ENCODE measurements at regions not wholly inside any gene's neighbourhood (a gene's known extent, or its start where the extent isn't known, plus 50 kb on each side); places are given as distances from the start of the nearest gene placed in this dataset.

DNA sequence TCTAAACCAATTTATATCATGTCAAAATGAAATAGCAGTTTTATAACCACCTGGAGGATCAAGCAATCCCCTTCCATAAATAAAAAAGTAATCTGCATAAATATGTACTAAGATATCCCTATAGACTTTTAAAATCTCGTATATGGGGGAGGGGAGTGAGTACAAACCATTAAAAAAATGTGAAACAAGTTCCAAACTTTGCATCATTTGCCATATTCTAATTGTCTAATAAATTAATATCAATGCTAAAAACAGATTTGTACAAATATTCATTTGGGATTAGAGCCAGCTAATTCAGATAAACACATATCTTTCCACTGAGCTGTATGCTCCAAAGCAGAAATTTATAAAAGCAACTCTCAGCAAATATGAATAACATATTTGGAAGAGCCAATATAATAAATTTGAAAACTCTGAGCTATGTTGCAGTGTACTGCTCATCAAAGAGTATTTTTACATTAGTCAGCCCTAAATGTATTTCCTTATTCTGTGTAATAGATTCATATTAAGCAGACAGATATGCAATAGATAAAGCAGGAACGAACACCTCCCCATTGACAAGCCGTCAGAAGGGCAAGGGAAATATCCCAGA lies 970.2 kb downstream of the EFNB2 start:
- no peak for DNase-seq

DNA sequence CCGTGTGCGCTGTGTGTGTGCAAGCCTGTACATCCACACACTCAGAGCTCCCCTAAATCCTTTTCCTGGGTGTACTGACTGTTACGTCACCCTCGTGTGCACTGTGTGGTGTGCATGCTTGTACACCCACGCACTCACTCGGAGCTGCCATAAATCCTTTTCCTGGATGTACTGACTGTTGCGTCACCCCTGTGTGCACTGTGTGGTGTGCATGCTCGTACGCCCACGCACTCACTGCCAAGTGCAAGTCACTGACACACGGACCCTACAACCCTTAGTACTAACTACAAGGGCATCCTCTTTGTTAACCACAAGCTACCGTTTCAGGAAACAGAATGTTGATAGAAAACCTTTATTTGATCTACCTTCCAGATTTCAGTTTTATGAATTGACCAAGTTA lies 983.4 kb downstream of the EFNB2 start:
- DNase-seq, result no peak

DNA sequence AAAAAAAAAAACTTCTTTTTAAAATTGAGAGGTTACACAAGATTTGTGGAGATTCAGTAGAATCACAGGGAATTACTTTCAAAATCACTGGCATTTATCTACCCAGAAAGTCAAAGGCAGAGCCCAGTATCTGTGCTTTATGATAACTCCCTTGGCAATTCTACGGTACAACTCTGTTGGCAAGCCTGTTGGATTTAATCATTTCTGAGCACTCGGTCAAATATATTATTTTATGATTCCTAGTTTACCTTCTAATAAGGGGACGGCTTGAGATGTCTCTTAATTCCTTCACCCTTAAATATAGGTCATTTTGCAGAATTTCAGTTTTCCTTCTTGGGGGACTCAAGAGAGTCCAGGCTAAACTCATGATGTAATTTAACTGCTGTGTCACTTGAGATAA lies 987.6 kb downstream of the EFNB2 start:
- no peak for DNase-seq

DNA sequence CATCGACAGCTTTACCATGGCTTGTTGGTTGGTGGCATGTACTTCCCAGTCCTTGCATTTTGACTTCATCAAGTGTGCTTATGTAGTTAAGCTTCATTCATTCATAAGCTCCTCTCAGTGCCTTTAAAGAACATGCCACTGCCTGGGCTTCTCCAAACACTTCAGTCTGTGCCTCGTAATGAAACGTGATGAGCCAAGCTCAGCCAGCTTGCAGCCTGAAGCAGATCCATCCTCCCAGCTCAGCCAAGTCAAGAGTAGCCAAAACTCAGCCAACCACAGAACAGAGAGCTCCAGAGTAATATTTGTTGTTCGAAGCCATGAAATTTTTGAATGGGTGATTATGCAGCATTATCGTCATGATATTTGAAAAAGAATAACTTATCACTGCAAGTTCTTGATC lies 989.7 kb downstream of the EFNB2 start:
- DNase-seq, result no peak

DNA sequence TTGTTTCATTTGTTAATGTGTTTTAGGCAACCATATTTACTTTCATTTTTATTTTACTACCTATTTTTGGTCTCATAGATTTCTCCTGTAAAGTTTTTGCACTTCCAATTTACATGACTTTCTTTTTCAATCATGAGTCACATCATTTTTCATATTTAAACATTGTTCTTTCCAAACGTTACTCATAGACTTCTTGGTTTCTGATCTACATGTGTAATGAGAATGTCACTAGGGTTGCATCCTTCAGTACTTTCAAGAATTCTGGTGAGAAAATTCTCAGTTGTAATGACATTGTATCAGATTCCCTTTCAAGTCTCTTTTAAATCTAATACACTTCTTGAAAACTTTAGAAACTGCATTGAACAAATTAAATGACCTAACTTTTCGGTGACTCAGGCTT lies 991.7 kb downstream of the EFNB2 start:
- DNase-seq, result no peak

DNA sequence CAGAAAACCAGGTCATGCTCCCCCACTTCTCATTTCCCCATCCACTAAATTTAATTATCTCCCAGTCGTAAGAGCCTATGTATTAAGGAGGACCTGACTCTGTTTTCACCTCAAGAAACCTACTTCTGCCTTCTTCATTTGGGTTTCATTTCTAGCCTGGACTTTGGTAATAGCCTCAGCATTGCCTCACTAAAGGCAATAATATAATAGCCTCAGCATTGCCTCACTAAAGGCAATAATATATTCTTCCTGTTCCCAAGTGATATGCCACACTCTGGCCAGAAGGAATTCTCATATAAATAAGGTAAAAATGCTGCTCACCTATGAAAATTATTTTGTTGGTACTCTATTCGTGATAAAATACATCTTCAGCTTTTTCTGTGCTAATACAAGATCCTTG lies 993.9 kb downstream of the EFNB2 start:
- DNase-seq, result no peak

DNA sequence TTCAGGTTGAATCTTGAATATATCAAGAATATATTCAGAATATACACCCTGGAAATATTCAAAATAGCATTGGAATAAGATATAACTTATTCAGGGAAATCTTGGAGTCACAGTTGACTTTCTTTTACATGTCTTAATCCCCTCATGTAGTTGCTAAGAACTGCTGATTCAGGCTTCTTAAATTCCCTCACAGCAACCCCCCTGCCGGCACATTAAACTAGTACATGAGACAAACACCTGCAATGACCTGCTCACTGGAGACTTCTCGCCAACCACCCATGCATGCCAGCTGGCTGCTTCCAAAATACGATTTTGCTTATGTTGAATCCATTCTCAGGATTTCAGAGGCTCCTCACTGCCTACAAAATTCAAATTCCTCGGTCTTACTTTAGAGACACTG lies 997.1 kb downstream of the EFNB2 start:
- DNase-seq, result no peak

DNA sequence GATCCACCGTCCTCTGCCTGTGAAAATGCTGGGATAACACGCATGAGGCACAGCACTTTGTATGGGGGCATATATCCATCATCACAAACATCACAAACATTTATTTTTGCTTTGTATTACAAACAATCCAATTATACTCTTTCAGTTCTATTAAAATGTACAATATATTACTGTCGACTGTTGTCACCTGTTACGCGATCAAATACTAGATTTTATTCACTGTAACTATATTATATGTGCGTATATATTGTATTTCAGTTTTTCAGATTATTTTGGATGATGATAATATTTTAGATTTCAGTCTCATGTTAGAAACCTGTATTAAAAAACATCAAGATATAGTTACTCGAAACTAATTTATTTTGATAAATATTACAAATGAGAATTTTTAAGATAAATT lies 998.3 kb downstream of the EFNB2 start:
- DNase-seq, result no peak

DNA sequence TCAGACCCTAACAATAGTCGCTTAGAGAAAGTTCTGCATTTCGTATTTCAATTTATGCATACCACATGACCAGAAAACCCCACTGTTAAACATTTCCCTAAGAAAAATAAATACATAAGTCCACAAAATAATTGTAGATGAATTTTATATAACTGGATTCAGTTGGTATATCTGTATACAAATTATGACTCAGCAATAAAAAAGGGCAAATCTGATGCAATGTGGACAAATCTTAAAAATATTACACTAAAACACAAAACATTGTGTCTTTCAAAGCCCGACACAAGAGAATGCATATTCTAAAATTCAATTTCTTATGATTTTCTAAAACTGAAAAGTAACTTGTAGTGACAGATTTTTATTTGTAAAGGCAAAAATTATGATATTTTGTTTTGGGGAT lies 1005.0 kb downstream of the EFNB2 start:
- no peak for DNase-seq

DNA sequence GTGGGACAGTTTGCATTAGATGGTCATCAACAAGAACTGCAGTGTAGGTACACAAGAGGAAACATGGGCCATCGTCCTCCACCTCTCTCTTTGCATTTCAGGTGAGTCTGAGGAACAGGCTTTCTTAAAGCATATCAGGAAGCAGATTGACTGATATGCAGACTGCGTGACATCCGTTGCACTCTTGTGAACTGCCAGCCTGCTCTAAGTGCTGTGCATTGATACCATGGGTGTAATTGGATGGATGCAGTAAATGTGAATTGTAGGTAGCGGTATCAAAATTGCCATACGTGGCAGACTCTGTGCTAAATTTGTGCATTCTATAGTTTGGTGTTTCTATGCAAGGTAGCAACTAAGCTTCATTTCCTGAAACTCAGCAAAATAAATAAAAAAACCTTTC lies 1008.3 kb downstream of the EFNB2 start:
- no peak for DNase-seq

DNA sequence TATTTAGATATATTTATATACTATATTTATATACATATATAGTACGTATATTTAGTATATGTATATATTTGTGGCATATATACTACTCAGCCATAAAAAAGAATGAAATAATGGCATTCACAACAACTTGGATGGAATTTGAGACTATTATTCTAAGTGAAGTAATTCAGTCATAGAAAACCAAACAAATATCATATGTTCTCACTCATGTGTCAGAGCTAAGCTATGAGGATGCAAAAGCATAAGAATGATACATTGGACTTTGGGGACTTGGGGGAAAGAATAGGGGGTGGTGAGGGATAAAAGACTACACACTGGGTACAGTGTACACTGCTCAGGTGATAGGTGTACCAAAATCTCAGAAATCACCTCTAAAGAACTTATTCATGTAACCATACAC lies 1015.7 kb downstream of the EFNB2 start:
- no peak for DNase-seq

DNA sequence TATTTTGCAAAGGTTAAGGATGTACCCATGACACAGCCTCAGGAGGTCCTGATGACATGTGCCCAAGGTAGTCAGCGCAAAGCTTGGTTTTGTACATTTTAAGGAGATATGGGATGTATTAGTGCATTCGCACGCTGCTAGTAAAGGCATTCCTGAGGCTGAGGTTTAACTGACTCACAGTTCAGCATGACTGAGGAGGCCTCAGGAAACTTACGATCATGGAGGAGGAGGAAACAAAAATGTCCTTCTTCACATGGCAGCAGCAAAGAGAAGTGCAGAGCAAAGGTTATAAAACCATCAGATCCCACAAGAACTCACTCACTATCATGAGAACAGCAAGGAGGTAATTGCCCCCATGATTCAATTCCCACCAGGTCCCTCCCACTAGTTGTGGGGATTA lies 1017.4 kb downstream of the EFNB2 start:
- no peak for DNase-seq

DNA sequence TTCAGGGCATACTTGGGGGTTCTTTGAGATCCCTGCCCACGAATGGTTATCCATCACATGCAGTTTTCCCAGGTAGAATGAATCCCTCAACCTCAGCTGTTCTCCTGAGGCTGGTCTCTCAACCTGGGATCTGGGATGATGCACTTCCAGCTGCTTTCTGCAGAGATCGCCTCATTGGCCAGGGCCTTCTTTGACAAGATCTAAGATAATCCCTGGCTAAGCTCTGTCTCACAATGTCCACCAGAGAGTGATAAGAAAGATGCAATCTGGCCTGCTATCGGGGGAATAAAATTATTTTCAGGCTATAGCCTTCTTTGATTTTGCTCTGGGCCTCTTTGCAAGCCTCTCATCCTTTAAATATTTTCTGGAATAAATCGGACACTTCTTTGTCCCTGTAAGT lies 1021.1 kb downstream of the EFNB2 start:
- no peak for DNase-seq

DNA sequence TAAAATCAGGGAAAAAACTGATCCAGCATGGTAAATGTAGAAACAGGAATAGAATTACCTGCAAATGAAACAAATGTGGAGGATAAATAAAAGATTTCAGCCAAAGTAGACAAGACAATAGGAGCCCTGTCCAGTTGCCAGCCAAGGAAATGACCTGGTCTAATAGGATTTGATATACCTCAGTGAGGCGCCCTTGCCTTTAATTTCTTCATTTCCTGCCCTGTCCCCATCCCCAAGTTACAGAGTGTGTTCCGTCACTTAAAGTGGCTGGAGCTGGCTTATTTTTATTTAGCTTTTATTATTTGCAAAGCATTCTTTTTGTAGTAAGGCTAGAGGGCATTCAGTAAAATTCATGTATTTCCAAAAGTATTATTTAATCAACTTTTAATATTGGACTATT lies 1022.0 kb downstream of the EFNB2 start:
- no peak for DNase-seq

DNA sequence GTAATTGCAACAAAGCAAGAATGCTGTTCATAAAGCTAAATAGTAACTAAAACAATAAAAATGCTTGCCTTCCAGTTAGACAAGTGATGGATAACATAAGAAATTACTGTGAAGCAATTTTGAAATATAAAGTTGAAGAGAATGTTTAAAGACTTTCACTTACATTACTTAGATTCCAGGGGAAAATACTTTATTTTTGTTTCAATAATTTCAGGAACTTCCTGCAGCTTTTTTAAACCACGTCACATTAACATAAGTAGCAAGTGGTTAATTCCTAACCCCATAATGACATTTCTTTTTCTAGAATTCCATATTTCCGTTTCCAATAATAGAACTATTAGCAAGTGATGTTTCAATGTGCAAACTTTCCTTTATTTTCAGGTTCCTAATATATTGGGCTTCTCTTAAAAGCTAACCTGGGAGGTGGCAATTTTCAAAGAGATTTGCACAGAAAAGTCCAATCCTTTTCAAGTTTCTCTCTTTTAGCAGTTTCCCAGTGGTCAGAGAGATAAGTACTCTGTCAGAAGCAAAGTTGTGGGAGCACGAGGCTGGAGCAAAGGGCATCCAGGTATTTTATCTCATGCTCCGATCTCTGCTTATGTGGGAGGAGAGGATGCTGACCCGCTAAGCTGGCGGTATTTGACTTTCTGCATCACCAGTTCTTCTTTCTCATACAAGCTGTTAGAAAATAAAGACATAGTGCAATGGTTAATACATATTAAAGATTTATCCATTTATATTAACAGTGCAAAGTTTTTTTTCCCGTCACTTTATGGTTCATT lies 1025.3 kb downstream of the EFNB2 start:
- DNase-seq, result no peak

DNA sequence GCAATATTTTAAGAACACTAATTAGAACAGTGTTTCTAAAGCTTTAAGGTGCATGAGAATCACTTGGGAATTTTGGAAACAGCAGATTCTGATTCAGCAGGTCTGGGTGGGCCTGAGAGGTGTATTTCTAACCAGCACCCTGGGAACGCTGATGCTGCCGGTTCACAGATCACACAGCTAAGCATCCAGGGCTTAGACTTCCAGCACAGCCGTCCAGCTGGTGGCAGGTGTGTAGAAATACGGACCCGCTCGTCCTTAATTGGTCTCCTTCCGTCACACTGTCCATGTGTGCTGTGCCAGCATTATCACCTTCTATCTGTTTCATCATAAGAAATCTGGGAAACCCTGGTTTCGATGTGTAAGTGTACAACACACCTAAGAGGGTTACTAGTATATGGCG lies 1029.0 kb downstream of the EFNB2 start:
- no peak for DNase-seq

DNA sequence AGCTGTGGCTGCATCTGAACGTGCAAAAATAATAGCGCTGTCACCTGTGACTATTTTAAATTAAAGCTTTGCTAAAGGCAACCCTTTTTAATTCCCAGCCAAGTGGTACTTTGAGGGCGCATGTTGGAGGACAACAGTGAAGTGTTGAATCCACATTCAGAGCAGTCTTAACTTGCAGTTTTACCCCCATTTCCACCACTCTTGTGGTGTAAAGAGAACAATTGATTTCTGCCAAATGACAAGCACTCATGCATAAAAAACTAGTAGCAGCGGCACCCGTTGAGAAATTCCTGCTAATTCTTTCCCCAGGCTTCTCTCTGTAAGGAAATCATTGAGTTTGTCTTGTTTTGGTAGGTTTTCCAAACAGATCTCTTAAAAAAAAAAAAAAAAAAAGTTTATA lies 1033.3 kb downstream of the EFNB2 start:
- no peak for DNase-seq

DNA sequence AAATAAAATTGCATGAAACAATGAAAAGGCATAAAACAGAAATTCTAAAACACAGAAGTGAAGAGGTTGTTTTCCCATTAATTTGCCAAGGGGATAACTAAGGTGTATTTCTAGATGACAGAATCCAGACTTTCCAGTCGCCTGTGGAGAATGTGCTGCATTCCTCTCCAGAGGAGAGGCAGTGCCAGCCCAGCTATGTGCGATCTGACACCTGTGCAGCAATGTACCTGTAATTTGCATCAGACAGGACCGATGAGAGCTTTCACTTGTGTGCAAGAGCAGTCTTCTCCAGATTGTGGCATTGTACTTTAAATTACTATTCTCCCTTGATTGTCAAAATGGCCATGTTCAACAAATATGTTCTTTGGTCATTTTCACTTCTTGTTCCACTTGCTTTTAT lies 1037.9 kb downstream of the EFNB2 start:
- no peak for DNase-seq

DNA sequence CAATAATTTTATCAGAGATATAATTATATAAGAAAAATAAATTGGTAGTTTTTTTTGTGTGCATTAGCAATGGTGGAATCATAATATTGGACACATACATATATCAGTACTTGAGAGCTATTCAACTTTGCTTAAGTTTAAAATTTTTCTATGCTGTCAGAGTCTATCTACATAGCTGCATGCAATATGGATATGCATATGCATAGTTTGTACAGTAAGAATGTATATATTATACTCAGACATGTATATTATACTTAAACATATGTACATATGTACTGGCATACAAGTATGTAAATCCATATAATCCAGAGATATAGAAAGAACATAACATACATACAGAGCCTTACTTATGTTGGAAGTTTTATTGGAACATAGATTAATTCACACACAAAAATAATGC lies 1043.2 kb downstream of the EFNB2 start:
- DNase-seq, result no peak

DNA sequence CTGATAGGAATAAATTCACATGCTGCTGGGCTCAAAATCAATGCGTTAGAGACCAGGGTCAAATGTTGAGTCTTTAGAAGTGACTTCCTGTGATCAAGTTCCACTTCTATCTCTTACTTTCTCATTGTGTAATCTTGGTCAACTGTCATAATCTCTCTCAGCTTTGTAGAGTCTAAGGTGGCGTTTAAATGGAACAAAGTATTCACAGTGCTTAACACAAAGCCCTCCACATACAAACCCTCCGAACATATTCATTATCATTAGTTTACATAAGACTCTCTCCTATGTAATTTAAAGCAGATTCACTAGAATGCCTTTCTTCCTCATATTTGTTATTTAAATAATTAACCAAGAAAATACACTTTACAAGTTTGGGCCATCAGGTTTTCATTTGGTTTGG lies 1044.1 kb downstream of the EFNB2 start:
- no peak for DNase-seq

DNA sequence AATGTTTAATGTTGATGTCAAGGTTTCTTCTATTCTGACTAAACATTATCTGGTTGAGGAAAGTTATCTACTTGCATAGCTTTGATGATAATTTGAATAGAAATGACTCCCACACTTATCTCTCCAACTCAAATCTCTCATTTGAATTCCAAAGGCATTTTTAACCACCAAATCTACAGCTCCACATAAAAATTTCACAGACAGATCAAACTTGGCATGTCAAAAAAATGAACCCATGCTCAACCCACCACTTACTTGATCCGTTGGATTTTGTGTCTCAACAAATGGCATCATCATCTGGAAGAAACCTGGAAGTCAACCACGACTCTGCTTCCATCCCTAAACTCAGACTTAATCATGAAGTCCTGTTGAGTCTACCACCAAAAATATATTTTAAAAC lies 1050.4 kb downstream of the EFNB2 start:
- DNase-seq, result no peak

DNA sequence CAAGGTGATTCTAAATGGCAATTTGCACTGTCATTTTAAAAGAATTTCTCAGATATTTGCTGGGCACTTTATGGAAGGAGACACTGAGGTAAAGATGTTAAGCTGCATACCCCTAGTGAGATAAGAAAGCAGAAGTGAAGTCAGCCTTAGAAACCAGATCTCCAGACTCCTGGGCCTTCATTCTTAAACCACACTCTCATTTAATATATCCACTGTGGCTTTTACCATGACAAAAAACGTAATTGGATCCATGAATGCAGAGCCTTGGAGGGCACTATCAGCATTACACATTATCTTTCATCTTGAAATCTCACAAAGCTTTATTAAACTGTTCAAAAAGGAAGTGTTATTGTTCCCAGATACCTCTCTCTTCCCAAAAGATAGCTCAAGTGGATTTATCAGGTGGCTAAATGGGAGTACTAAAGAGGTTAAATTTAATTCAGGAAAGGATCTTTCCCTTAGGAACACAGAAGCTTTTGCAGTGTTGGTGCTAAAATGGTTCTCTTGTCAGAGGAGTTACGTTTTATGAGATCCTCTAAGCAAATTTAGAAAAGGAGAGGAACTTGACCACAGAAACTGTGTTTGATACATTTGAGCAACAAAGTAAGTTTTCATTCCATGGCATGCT lies 1060.4 kb downstream of the EFNB2 start:
- DNase-seq, result no peak

DNA sequence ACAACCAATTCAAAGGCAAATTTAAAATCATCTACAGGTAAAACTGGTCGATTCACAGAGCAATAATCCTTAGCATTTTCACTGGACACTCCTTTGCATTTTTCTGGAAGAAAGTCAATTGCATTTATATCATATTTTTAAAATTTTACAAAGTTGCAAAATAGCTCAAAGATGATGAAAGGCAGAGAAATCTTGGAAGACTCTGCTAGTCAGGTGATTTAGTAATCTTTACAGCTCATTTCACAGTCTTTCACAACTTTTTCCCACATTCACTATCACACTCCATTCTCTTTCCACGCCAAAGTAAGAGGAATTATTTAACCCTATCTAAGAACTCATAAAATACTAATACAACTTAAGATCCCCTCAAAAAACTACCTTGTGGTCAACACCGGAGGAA lies 1063.8 kb downstream of the EFNB2 start:
- DNase-seq, result no peak

DNA sequence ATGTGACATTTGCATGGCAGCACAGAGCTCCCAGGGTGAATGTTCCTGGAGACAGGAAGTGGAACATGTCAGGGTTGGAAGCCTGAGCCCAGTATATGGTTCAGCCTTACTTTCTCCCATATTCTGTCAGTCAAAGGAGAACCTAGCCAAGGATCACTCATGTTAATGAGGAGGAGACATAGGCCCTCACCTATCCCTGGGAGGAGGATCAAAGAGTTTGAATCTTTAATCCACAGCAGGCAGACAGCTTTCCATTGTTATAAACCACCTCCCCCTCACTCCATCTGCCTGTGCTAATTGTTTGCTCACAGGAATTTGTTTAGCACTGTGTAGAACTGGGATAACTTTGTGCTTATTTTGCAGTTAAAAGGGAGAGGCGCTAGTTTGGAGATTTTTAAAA lies 1069.1 kb downstream of the EFNB2 start:
- DNase-seq, result no peak

DNA sequence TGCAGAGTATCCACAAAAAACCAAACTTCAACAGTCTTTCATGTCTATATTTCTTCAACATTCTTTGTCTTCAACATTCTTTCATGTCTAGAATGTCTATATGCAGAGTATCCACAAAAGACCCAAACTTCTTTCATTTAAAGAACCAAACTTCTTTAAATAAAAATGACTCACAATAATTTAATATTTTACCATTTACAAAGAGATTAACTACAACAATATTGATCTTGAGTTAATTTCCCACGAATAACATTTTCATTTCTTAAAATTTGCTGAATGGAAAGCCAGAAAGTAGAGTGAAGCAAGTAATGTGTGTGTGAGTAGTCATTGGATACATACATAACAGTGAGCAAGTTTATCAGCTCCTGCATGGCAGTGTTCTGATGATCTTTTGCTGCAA lies 1069.7 kb downstream of the EFNB2 start, which contains the start of gene DAOA:
DAOA (plus strand) TSS at position 301 of the 400 bp plus-strand sequence.
- DNase-seq, result no peak

Data from DMS53 (cell line).